Nephron (organoid): ENCODE measurements at regions not wholly inside any gene's neighbourhood (a gene's known extent, or its start where the extent isn't known, plus 50 kb on each side); places are given as distances from the start of the nearest gene placed in this dataset.
A peak's percentile ranks its signal among the peaks of the same experiment; 100 is the strongest.

Experiments used
- H3K27ac Mint-ChIP-seq, 3 experiments: 2 replicates each; pipeline ENCODE4 v1.8.0; 2020; ENCODE audit warnings: mixed read lengths in 3 of 3, mild to moderate bottlenecking in 2 of 3, moderate library complexity in 1 of 3
- H3K27me3 Mint-ChIP-seq: 2 replicates; pipeline ENCODE4 v1.8.0; 2021; ENCODE audit warnings: low read depth, mild to moderate bottlenecking, moderate library complexity, mixed read lengths
- H3K36me3 Mint-ChIP-seq: 2 replicates; pipeline ENCODE4 v1.8.0; 2020; ENCODE audit warnings: low read depth, mixed read lengths
- H3K4me1 Mint-ChIP-seq: 2 replicates; pipeline ENCODE4 v1.8.0; 2020; ENCODE audit warnings: mixed read lengths
- H3K4me3 Mint-ChIP-seq, 3 experiments: 2 replicates each; pipeline ENCODE4 v1.8.0; 2020; ENCODE audit warnings: mild to moderate bottlenecking in 3 of 3, mixed read lengths in 3 of 3, moderate library complexity in 2 of 3
- H3K9me3 Mint-ChIP-seq: 2 replicates; pipeline ENCODE4 v1.8.0; 2020; ENCODE audit warnings: mixed read lengths
- TF ChIP-seq, protein P1 (sequence below), 3 experiments: fragments of 200-600 bp; sonication (generic); IDR thresholded peaks; one replicate each; pipeline ENCODE4 v1.5.0; 2021; ENCODE audit warnings: antibody characterized with exemption in 3 of 3; ENCODE audit not compliant: unreplicated experiment in 3 of 3

DNA sequence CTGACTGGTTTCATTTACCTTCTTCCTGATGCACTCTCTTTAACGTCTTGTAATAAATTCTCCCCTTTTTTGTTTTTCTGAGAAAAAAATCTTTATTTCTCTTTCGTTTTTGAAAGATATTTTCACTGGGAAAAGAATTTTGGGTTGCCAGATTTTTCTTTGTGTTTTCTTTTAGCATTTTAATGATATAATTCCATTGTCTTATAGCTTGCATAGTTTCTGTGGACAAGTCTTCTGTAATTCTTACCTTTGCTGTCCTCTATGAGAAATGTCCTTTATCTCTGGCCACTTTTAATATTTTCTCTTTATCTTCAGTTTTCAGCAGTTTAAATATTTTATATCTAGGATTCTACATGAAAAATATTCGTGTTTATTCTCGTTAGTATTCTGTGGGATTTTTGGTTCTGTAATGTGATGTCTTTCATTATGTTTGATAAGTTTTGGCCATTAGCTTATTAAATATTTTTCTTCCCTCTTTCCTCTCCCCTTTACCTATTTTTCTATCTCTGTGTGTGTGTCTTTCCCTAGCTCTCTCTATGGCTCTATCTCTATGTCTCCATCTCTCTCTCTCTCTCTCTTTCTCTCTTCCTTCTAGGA lies 236.5 kb downstream of the C16orf95 start:
- Mint-ChIP-seq H3K4me1 (no peaks in the 10 kb centered on the region), H3K9me3 (peaks cover 57% of the 10 kb centered on the region), H3K27ac (no peak overlapping the region), H3K27me3 (peaks cover 12% of the 10 kb centered on the region), H3K36me3 (peaks cover 35% of the 10 kb centered on the region), H3K4me3 (no peak overlapping the region)
- TF ChIP-seq, protein P1, sequence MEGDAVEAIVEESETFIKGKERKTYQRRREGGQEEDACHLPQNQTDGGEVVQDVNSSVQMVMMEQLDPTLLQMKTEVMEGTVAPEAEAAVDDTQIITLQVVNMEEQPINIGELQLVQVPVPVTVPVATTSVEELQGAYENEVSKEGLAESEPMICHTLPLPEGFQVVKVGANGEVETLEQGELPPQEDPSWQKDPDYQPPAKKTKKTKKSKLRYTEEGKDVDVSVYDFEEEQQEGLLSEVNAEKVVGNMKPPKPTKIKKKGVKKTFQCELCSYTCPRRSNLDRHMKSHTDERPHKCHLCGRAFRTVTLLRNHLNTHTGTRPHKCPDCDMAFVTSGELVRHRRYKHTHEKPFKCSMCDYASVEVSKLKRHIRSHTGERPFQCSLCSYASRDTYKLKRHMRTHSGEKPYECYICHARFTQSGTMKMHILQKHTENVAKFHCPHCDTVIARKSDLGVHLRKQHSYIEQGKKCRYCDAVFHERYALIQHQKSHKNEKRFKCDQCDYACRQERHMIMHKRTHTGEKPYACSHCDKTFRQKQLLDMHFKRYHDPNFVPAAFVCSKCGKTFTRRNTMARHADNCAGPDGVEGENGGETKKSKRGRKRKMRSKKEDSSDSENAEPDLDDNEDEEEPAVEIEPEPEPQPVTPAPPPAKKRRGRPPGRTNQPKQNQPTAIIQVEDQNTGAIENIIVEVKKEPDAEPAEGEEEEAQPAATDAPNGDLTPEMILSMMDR (IDR thresholded peaks at IDR 0.05; ENCODE audit: unreplicated experiment in 3 of 3): no peak

- Mint-ChIP-seq H3K4me3 (no peak overlapping the region), H3K36me3 (peaks cover 24% of the 10 kb centered on the region), H3K27ac (no peak overlapping the region), H3K9me3 (peaks cover 46% of the 10 kb centered on the region), H3K27me3 (peaks cover 5% of the 10 kb centered on the region), H3K4me1 (no peaks in the 10 kb centered on the region)
- TF ChIP-seq, protein P1 (IDR thresholded peaks at IDR 0.05; ENCODE audit: unreplicated experiment in 3 of 3): no peak
These were observed 231.8 kb downstream of the C16orf95 start for GRCh38 chr16:87085441-87085840.

DNA sequence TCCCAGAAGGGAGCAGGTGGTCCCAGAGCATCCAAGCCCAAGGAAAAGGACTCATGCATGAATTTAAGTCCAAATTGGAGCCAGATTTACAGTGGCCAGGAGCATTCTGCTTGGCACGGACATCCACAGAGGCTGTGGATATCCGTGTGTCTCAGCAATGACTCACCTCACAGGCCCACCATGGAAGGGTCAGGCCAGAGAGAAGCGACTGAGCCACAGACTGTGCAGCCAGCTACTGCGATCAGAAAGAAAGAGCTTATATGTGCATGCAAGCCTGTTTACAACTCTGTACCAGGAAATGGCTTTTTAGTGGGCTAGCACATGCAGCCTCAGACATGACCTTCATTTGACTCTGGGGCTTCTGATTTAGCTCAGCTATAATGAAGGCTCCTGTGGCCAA lies 231.0 kb downstream of the C16orf95 start:
- Mint-ChIP-seq H3K4me1 (no peaks in the 10 kb centered on the region), H3K9me3 (peaks cover 39% of the 10 kb centered on the region), H3K4me3 (no peak overlapping the region), H3K36me3 (peaks cover 17% of the 10 kb centered on the region), H3K27ac (peak overlapping the region in 1 of 3 experiments; percentile 61), H3K27me3 (peaks cover 11% of the 10 kb centered on the region)
- TF ChIP-seq, protein P1 (IDR thresholded peaks at IDR 0.05; ENCODE audit: unreplicated experiment in 3 of 3): no peak

- peaks cover 13% of the 10 kb centered on the region for H3K36me3 Mint-ChIP-seq
- peak overlapping the region in 2 of 3 experiments; percentile 46 to 61 for H3K27ac Mint-ChIP-seq
- TF ChIP-seq, protein P1 (IDR thresholded peaks at IDR 0.05; ENCODE audit: unreplicated experiment in 3 of 3): no peak
- H3K27me3 Mint-ChIP-seq: peaks cover 16% of the 10 kb centered on the region
- H3K9me3 Mint-ChIP-seq: peaks cover 35% of the 10 kb centered on the region
- H3K4me3 Mint-ChIP-seq: no peak overlapping the region
- no peaks in the 10 kb centered on the region for H3K4me1 Mint-ChIP-seq
These were observed 230.6 kb downstream of the C16orf95 start for GRCh38 chr16:87086575-87086974.

GRCh38 chr16:87092958-87093357 lies 224.2 kb downstream of the C16orf95 start:
- TF ChIP-seq, protein P1 (IDR thresholded peaks at IDR 0.05; ENCODE audit: unreplicated experiment in 3 of 3): no peak
- Mint-ChIP-seq H3K9me3 (peaks cover 3% of the 10 kb centered on the region), H3K4me3 (no peak overlapping the region), H3K27ac (no peak overlapping the region), H3K36me3 (no peaks in the 10 kb centered on the region), H3K27me3 (peaks cover 35% of the 10 kb centered on the region), H3K4me1 (peaks cover 29% of the 10 kb centered on the region)
